HEK293T (cell line): ENCODE measurements at regions not wholly inside any gene's neighbourhood (a gene's known extent, or its start where the extent isn't known, plus 50 kb on each side); places are given as distances from the start of the nearest gene placed in this dataset.

Source experiments
- ARNT ChIP-seq: fragments of 450-650 bp; IDR thresholded peaks from 2 replicates; pipeline ENCODE4 v1.6.1; 2017; ENCODE audit warnings: mild to moderate bottlenecking
- CTBP1 ChIP-seq: fragments of 450-650 bp; IDR thresholded peaks from 2 replicates; pipeline ENCODE4 v1.6.1; 2016; ENCODE audit warnings: borderline replicate concordance
- ELF4 ChIP-seq: fragments of 450-650 bp; IDR thresholded peaks from 2 replicates; pipeline ENCODE4 v1.6.1; 2017; ENCODE audit warnings: antibody characterized with exemption
- FOXA1 ChIP-seq: fragments of 450-650 bp; IDR thresholded peaks from 2 replicates; pipeline ENCODE4 v1.6.1; 2016; ENCODE audit warnings: mild to moderate bottlenecking
- FOXK2 ChIP-seq: fragments of 450-650 bp; IDR thresholded peaks from 2 replicates; pipeline ENCODE4 v1.6.1; 2016; ENCODE audit warnings: mild to moderate bottlenecking
- FOXM1 ChIP-seq: fragments of 450-650 bp; IDR thresholded peaks from 2 replicates; pipeline ENCODE4 v1.6.1; 2017; ENCODE audit warnings: mild to moderate bottlenecking, borderline replicate concordance
- L3MBTL2 ChIP-seq: fragments of 450-650 bp; conservative IDR thresholded peaks from 2 replicates; pipeline ENCODE4 v1.6.1; 2016; ENCODE audit warnings: mild to moderate bottlenecking
- LEF1 ChIP-seq: fragments of 450-650 bp; IDR thresholded peaks from 2 replicates; pipeline ENCODE4 v1.6.1; 2017; ENCODE audit warnings: mild to moderate bottlenecking, borderline replicate concordance
- NFRKB ChIP-seq: fragments of 450-650 bp; IDR thresholded peaks from 2 replicates; pipeline ENCODE4 v1.6.1; 2016; ENCODE audit warnings: mild to moderate bottlenecking, moderate library complexity
- SP1 ChIP-seq: fragments of 450-650 bp; IDR thresholded peaks from 2 replicates; pipeline ENCODE4 v1.6.1; 2017
- SUZ12 ChIP-seq: fragments of 450-650 bp; IDR thresholded peaks from 2 replicates; pipeline ENCODE4 v1.6.1; 2016; ENCODE audit warnings: mild to moderate bottlenecking
- TARDBP ChIP-seq: fragments of 450-650 bp; IDR thresholded peaks from 2 replicates; pipeline ENCODE4 v1.6.1; 2016
- ZNF384 ChIP-seq: fragments of 450-650 bp; IDR thresholded peaks from 2 replicates; pipeline ENCODE4 v1.6.1; 2016
- TF ChIP-seq, protein P1 (sequence below): fragments of 450-650 bp; IDR thresholded peaks from 2 replicates; pipeline ENCODE4 v1.6.1; 2016

DNA sequence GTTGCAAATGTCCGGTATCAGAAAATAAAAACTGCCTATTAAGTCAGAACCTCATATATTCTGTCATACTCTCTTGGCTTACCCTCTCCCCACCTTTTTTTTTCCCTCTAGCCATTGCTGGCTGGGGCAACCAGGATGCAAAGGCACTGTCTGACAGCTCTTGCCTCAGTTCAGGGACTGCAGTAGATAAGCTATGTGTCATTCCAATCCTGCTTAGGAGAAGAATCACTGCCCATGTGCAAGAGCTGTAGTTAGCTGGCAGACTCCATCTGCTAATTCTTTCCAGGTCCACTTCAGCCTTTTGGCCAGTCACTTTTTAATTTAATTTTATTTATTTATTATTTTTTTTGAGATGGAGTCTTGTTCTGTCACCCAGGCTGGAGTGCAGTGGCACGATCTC is 895.6 kb upstream of the SLC10A2 start:
- no peak for TF ChIP-seq L3MBTL2
- TF ChIP-seq ZNF384: no peak
- TF ChIP-seq, protein P1, sequence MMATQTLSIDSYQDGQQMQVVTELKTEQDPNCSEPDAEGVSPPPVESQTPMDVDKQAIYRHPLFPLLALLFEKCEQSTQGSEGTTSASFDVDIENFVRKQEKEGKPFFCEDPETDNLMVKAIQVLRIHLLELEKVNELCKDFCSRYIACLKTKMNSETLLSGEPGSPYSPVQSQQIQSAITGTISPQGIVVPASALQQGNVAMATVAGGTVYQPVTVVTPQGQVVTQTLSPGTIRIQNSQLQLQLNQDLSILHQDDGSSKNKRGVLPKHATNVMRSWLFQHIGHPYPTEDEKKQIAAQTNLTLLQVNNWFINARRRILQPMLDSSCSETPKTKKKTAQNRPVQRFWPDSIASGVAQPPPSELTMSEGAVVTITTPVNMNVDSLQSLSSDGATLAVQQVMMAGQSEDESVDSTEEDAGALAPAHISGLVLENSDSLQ: no peak
- TF ChIP-seq SUZ12: no peak
- no peak for TF ChIP-seq FOXA1
- TF ChIP-seq FOXM1: no peak
- no peak for TF ChIP-seq SP1
- TF ChIP-seq ARNT: no peak
- TF ChIP-seq CTBP1: no peak
- TF ChIP-seq ELF4: no peak
- TF ChIP-seq LEF1: no peak
- TF ChIP-seq TARDBP: no peak
- no peak for TF ChIP-seq NFRKB
- TF ChIP-seq FOXK2: no peak
